Fibroblast of lung (primary cell): ENCODE measurements at regions not wholly inside any gene's neighbourhood (a gene's known extent, or its start where the extent isn't known, plus 50 kb on each side); places are given as distances from the start of the nearest gene placed in this dataset.

Experiments used
- DNase-seq, 2 donors: peaks; one replicate each; pipeline versions ENCODE4 v3.0.0 to v3.0.0-alpha.2; 2010; ENCODE audit warnings: low read depth in 2 of 2
- H2AFZ ChIP-seq: 2 replicates; pipeline ENCODE4 v1.5.1; 2012; ENCODE audit warnings: low read length, control low read depth, inconsistent platforms
- H3K27ac ChIP-seq: 2 replicates; pipeline ENCODE4 v1.5.1; 2011; ENCODE audit warnings: low read length, control low read depth; ENCODE audit not compliant: insufficient read depth
- H3K27me3 ChIP-seq: 2 replicates; pipeline ENCODE4 v1.5.1; 2011; ENCODE audit warnings: mild to moderate bottlenecking, low read length; ENCODE audit not compliant: control insufficient read depth, insufficient read depth
- H3K36me3 ChIP-seq: 2 replicates; pipeline ENCODE4 v1.5.1; 2011; ENCODE audit warnings: low read length; ENCODE audit not compliant: control insufficient read depth, insufficient read depth
- H3K4me1 ChIP-seq: 2 replicates; pipeline ENCODE4 v1.5.1; 2011; ENCODE audit warnings: low read length; ENCODE audit not compliant: control insufficient read depth, insufficient read depth; ENCODE audit errors: extremely low read depth
- H3K4me2 ChIP-seq: 2 replicates; pipeline ENCODE4 v1.5.1; 2011; ENCODE audit warnings: low read length, control low read depth; ENCODE audit not compliant: insufficient read depth; ENCODE audit errors: extremely low read depth
- H3K4me3 ChIP-seq, 4 experiments: fragments of 200-600 bp in 1 of 4; sonication (generic) in 1 of 4; replicated peaks in 1 of 4; 2 replicates each; pipeline ENCODE4 v1.5.1; 2011 to 2016; ENCODE audit warnings: low read length in 4 of 4, low read depth in 3 of 4, mild to moderate bottlenecking in 3 of 4, control low read depth in 2 of 4, inconsistent platforms in 1 of 4, mixed read lengths in 1 of 4; ENCODE audit not compliant: insufficient read depth in 1 of 4; ENCODE audit errors: control extremely low read depth in 1 of 4
- H3K79me2 ChIP-seq: 2 replicates; pipeline ENCODE4 v1.5.1; 2012; ENCODE audit warnings: mild to moderate bottlenecking, low read length, inconsistent platforms; ENCODE audit not compliant: control insufficient read depth, insufficient read depth
- H3K9ac ChIP-seq: 2 replicates; pipeline ENCODE4 v1.5.1; 2011; ENCODE audit warnings: mild to moderate bottlenecking, low read length, control low read depth; ENCODE audit not compliant: insufficient read depth
- H3K9me3 ChIP-seq: 2 replicates; pipeline ENCODE4 v1.5.1; 2012; ENCODE audit warnings: low read depth, low read length; ENCODE audit not compliant: control insufficient read depth, insufficient read depth
- H4K20me1 ChIP-seq: 2 replicates; pipeline ENCODE4 v1.5.1; 2011; ENCODE audit warnings: low read length; ENCODE audit not compliant: control insufficient read depth, insufficient read depth; ENCODE audit errors: extremely low read depth
- EZH2 ChIP-seq: IDR thresholded peaks from 2 replicates; pipeline ENCODE4 v1.5.1; 2012; ENCODE audit warnings: low read length, control low read depth, mild to moderate bottlenecking; ENCODE audit errors: missing control alignments
- TF ChIP-seq, protein P1 (sequence below), 2 donors: IDR thresholded peaks in 1 of 2; conservative IDR thresholded peaks in 1 of 2; 1 replicate in 1 of 2; 2 replicates in 1 of 2; pipeline ENCODE4 v1.5.1; 2011 to 2012; ENCODE audit warnings: low read length in 2 of 2, control low read depth in 1 of 2, inconsistent platforms in 1 of 2, low read depth in 1 of 2, mild to moderate bottlenecking in 1 of 2

DNA sequence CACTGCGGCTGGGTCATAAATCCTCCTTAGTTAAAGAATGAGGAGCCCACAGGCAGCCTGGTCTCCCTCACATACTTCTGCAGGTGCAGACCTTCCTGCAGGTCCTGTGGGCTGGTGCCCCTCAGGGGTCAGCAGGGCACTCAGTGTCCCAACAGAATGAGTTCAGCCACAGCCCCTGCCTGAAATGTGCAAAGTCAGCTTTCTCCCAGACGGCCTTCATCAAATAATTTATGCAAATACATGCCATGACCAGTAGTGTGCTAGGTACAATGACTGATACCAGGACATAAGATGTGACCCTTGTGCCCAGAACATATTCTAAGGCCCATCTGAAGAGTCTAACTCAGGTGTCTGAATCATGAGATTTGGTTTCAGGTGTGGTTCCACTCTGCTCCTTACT lies 703.4 kb downstream of the TBC1D22A start:
- no peak for TF ChIP-seq EZH2
- TF ChIP-seq, protein P1, sequence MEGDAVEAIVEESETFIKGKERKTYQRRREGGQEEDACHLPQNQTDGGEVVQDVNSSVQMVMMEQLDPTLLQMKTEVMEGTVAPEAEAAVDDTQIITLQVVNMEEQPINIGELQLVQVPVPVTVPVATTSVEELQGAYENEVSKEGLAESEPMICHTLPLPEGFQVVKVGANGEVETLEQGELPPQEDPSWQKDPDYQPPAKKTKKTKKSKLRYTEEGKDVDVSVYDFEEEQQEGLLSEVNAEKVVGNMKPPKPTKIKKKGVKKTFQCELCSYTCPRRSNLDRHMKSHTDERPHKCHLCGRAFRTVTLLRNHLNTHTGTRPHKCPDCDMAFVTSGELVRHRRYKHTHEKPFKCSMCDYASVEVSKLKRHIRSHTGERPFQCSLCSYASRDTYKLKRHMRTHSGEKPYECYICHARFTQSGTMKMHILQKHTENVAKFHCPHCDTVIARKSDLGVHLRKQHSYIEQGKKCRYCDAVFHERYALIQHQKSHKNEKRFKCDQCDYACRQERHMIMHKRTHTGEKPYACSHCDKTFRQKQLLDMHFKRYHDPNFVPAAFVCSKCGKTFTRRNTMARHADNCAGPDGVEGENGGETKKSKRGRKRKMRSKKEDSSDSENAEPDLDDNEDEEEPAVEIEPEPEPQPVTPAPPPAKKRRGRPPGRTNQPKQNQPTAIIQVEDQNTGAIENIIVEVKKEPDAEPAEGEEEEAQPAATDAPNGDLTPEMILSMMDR (conservative IDR thresholded peaks at IDR 0.05 in 1 of 2, IDR thresholded peaks at IDR 0.05 in 1 of 2; ENCODE audit: low read depth in 1 of 2, low read length in 2 of 2), result no peak
- H3K27ac ChIP-seq, result no peak overlapping the region
- no peak overlapping the region for H2AFZ ChIP-seq
- H4K20me1 ChIP-seq, result no peaks in the 10 kb centered on the region
- H3K9ac ChIP-seq, result no peak overlapping the region
- no peak overlapping the region for H3K4me2 ChIP-seq
- no peaks in the 10 kb centered on the region for H3K9me3 ChIP-seq
- no peaks in the 10 kb centered on the region for H3K4me1 ChIP-seq
- no peaks in the 10 kb centered on the region for H3K79me2 ChIP-seq
- no peak for DNase-seq
- no peaks in the 10 kb centered on the region for H3K27me3 ChIP-seq
- no peaks in the 10 kb centered on the region for H3K36me3 ChIP-seq
- H3K4me3 ChIP-seq, result no peak overlapping the region

- H3K79me2 ChIP-seq, result no peaks in the 10 kb centered on the region
- no peak overlapping the region for H2AFZ ChIP-seq
- no peaks in the 10 kb centered on the region for H3K36me3 ChIP-seq
- no peak for DNase-seq
- no peak overlapping the region for H3K9ac ChIP-seq
- H3K27me3 ChIP-seq, result no peaks in the 10 kb centered on the region
- H3K4me3 ChIP-seq, result no peak overlapping the region
- no peaks in the 10 kb centered on the region for H4K20me1 ChIP-seq
- H3K9me3 ChIP-seq, result no peaks in the 10 kb centered on the region
- no peak overlapping the region for H3K4me2 ChIP-seq
- no peak overlapping the region for H3K27ac ChIP-seq
- TF ChIP-seq, protein P1 (conservative IDR thresholded peaks at IDR 0.05 in 1 of 2, IDR thresholded peaks at IDR 0.05 in 1 of 2; ENCODE audit: low read depth in 1 of 2, low read length in 2 of 2), result no peak
- no peak for TF ChIP-seq EZH2
- H3K4me1 ChIP-seq, result no peaks in the 10 kb centered on the region
Measured at GRCh38 chr22:47465222-47465621, 702.8 kb downstream of the TBC1D22A start.

- Histone ChIP-seq H2AFZ (no peak overlapping the region), H3K36me3 (no peaks in the 10 kb centered on the region), H3K9me3 (no peaks in the 10 kb centered on the region), H4K20me1 (no peaks in the 10 kb centered on the region), H3K4me2 (no peak overlapping the region), H3K4me1 (no peaks in the 10 kb centered on the region), H3K27me3 (no peaks in the 10 kb centered on the region), H3K27ac (no peak overlapping the region), H3K79me2 (no peaks in the 10 kb centered on the region), H3K4me3 (no peak overlapping the region), H3K9ac (no peak overlapping the region)
- no peak for TF ChIP-seq EZH2
- TF ChIP-seq, protein P1 (conservative IDR thresholded peaks at IDR 0.05 in 1 of 2, IDR thresholded peaks at IDR 0.05 in 1 of 2; ENCODE audit: low read depth in 1 of 2, low read length in 2 of 2), result no peak
- no peak for DNase-seq
Measured at GRCh38 chr22:47463220-47463619, 700.8 kb downstream of the TBC1D22A start.
